AG10803 (cell line): ENCODE measurements at regions not wholly inside any gene's neighbourhood (a gene's known extent, or its start where the extent isn't known, plus 50 kb on each side); places are given as distances from the start of the nearest gene placed in this dataset.

Experiments
- DNase-seq: peaks from one replicate; pipeline ENCODE4 v3.0.0; 2010; ENCODE audit warnings: low read depth
- H3K4me3 ChIP-seq: 2 replicates; pipeline ENCODE4 v1.5.1; 2011; ENCODE audit warnings: mild to moderate bottlenecking, low read length, control low read depth
- TF ChIP-seq, protein P1 (sequence below): conservative IDR thresholded peaks from 2 replicates; pipeline ENCODE4 v1.5.1; 2011; ENCODE audit warnings: mild to moderate bottlenecking, low read length, control low read depth, inconsistent platforms

DNA sequence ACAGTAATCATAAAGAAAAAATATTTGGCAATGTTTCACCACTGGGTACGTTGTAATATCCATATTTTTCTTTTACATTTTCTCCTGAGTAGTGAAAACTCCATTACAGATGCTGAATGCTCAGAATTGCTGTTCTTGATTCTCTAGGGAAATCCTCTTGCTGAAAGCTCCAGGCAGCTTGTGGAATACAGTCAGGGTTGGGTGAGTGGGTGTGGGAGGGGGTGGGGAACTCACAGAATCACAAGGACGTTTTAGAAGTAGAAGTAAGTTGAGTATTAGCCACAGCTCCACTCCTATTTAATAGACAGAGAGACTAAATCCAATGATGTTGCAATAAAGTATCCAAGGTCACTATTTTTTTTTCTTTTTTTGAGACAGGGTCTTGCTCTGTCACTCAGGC lies 1270.9 kb downstream of the TYW1 start:
- no peak overlapping the region for H3K4me3 ChIP-seq
- TF ChIP-seq, protein P1, sequence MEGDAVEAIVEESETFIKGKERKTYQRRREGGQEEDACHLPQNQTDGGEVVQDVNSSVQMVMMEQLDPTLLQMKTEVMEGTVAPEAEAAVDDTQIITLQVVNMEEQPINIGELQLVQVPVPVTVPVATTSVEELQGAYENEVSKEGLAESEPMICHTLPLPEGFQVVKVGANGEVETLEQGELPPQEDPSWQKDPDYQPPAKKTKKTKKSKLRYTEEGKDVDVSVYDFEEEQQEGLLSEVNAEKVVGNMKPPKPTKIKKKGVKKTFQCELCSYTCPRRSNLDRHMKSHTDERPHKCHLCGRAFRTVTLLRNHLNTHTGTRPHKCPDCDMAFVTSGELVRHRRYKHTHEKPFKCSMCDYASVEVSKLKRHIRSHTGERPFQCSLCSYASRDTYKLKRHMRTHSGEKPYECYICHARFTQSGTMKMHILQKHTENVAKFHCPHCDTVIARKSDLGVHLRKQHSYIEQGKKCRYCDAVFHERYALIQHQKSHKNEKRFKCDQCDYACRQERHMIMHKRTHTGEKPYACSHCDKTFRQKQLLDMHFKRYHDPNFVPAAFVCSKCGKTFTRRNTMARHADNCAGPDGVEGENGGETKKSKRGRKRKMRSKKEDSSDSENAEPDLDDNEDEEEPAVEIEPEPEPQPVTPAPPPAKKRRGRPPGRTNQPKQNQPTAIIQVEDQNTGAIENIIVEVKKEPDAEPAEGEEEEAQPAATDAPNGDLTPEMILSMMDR, result no peak
- no peak for DNase-seq

DNA sequence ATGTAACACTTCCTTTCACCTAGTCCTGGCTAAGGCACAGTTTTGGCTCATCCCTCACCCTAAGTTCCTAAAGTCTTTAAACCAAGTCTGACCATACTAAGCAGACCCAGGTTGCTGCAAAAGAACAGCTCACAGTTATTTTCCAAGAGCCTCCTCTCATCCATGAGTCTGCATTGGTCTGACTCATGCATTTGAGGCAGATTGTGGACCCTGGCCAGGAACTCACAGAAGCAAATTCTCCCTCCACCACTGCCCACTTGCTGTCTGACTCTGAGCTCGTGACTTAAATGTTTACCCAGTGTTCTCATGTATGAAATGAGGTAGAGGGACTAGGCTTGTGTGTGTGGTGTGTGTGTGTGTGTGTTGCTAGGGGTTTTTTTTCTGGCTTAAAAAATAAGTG lies 1272.8 kb downstream of the TYW1 start:
- peak; percentile 85 for DNase-seq
- TF ChIP-seq, protein P1, result no peak
- no peak overlapping the region for H3K4me3 ChIP-seq

DNA sequence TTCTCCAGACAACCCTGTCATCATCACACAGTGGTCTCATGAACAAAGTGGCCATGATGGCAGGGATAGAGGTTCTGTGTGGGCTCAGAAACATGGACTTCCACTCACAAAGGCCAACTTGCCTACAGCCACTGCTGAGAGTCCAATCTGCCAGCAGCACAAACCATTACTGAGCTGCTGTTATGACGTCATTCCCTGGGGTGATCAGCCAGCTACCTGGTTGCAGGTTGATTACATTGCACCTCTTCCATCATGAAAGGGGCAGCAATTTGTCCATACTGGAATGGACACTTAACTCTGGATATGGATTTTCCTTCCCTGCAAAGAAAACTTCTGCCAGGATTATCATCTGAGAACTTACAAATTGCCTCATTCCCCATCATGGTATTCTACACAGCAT lies 1275.9 kb downstream of the TYW1 start:
- H3K4me3 ChIP-seq, result no peak overlapping the region
- no peak for DNase-seq
- TF ChIP-seq, protein P1, result no peak

DNA sequence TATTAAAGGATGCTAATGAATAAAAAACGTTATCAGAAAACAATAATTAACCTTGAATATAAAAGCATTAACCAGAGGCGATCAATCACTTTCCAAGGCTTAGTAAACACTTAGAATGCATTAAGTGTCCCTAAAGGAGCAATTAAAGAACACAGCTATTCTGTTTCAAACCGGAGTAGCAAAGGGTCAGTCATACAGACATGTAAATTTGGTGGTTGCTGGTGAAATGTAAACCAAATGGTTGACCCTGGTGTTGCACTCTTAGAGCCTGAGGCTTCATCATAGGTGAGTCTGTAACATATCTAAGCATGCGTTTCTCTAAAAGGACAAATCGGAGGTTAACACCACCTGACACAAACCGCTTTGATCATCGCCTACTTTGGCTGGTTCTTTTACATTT lies 1280.1 kb downstream of the TYW1 start:
- no peak for DNase-seq
- TF ChIP-seq, protein P1, result no peak
- no peak overlapping the region for H3K4me3 ChIP-seq

DNA sequence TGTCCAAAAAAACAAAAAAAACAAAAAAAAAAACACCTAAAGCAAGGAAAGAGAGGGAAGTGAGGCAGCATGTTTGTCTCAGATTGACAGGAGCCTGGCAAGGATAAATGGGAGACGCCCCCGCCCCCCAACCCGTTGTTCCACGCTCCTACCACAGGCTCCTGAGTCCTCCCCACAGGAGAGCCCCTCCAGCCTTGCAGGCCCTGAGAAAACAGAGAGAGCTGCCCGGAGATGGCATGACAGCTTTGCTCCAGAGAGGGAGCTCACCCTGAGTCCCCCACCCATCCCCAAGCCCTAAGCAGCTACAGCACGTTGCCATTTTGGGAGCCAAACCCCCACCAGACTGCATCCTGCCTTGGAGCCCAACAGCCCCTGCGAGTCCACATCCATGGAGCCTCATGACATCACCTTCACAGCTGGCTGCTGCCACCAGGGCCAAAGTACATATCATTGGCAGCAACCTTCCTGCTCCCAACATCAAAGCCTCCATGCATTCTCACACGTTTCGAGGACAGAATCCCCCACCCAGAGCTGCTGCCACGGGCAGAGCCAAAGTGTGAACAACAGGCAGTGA lies 1283.3 kb downstream of the TYW1 start:
- TF ChIP-seq, protein P1, result no peak
- no peak for DNase-seq
- no peak overlapping the region for H3K4me3 ChIP-seq

DNA sequence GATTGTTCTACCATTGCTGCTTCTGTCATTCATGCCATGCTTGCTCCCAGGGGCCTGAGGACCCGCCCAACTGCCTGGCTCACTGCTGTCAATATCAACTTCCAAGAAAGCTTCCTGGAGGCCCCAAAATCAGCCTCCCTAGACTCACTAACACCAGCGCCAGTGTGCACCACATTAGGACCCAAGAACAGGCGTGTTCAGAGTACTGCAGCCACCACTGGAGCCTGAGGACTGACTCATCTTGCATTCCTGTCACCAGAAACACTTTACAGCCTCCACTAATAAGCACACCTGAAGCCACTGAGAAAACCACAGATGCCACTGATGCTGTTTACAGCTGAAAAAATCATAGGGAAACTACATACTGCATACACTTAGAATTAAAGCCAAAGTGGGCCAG lies 1284.3 kb downstream of the TYW1 start:
- DNase-seq, result no peak
- TF ChIP-seq, protein P1, result no peak
- H3K4me3 ChIP-seq, result no peak overlapping the region

DNA sequence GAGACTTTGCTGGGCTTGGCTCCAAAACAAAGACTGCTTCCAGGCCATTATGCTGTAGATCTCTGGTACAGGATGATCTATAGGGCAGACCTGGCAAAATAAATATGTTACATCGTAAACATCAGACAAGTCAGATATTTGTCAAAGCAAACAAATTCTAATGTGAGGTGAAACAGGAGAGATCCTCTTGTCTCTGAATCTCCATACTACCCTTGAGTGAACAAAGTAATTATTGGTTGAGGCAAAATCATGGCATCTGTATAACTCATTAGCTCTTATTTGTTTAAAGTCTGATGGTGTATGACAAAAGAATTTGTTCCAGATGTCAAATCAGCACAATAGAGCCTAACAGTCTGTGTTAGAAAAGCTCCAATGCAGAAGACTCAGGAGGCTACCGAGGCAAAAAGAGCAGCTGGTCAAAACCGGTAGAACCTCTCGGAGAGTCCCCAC lies 1291.5 kb downstream of the TYW1 start:
- TF ChIP-seq, protein P1, result no peak
- no peak overlapping the region for H3K4me3 ChIP-seq
- no peak for DNase-seq
